ENCODE measurements at regions not wholly inside any gene's neighbourhood (a gene's known extent, or its start where the extent isn't known, plus 50 kb on each side); places are given as distances from the start of the nearest gene placed in this dataset.

- H3K36me3 Mint-ChIP-seq (ENCODE audit: insufficient read depth, unreplicated experiment), result no peaks in the 10 kb centered on the region
- H3K4me3 Mint-ChIP-seq (ENCODE audit: unreplicated experiment), result no peak overlapping the region
- CTCF ChIA-PET, result no interaction called here
- no peak overlapping the region for H3K27ac Mint-ChIP-seq (ENCODE audit: low read depth, unreplicated experiment)
- H3K9me3 Mint-ChIP-seq (ENCODE audit: unreplicated experiment), result no peaks in the 10 kb centered on the region
- TF ChIP-seq CTCF (IDR thresholded peaks at IDR 0.05; ENCODE audit: unreplicated experiment), result no peak
- DNase-seq (ENCODE audit: unreplicated experiment), result no peak
- H3K4me1 Mint-ChIP-seq (ENCODE audit: insufficient read depth, unreplicated experiment), result no peaks in the 10 kb centered on the region
- H3K27me3 Mint-ChIP-seq (ENCODE audit: insufficient read depth, unreplicated experiment), result no peaks in the 10 kb centered on the region
- no TSS peak for BruUV-seq (replicated peaks)
- intact Hi-C loops (cut with micrococcal nuclease), result no loop called here
- POLR2A ChIA-PET, result no interaction called here
These were observed 239.2 kb downstream of the MSRB3 start for GRCh38 chr12:65517656-65518210.

GRCh38 chr12:65518771-65519170 lies 240.3 kb downstream of the MSRB3 start:
- Mint-ChIP-seq H3K36me3 (ENCODE audit: insufficient read depth, unreplicated experiment) (no peaks in the 10 kb centered on the region), H3K4me1 (ENCODE audit: insufficient read depth, unreplicated experiment) (peaks cover under 1% of the 10 kb centered on the region), H3K27me3 (ENCODE audit: insufficient read depth, unreplicated experiment) (no peaks in the 10 kb centered on the region), H3K27ac (ENCODE audit: low read depth, unreplicated experiment) (no peak overlapping the region), H3K4me3 (ENCODE audit: unreplicated experiment) (no peak overlapping the region), H3K9me3 (ENCODE audit: unreplicated experiment) (no peaks in the 10 kb centered on the region)
- ChIA-PET POLR2A (interaction anchor here (0.9 kb wide), 1 partner anchor 76 kb away, joined by 3 read pairs; no protein-coding TSS in a partner anchor), CTCF (interaction anchor here (1.1 kb wide), 1 partner anchor 218 kb away, joined by 4 read pairs; no protein-coding TSS in a partner anchor)
- DNase-seq (ENCODE audit: unreplicated experiment), result no peak
- TF ChIP-seq CTCF (IDR thresholded peaks at IDR 0.05; ENCODE audit: unreplicated experiment), result no peak
- intact Hi-C loops (cut with micrococcal nuclease), result no loop called here
- BruUV-seq (replicated peaks), result no TSS peak

GRCh38 chr12:65520658-65521057 lies 242.2 kb downstream of the MSRB3 start:
- no peak overlapping the region for H3K27ac Mint-ChIP-seq (ENCODE audit: low read depth, unreplicated experiment)
- no peaks in the 10 kb centered on the region for H3K36me3 Mint-ChIP-seq (ENCODE audit: insufficient read depth, unreplicated experiment)
- no TSS peak for BruUV-seq (replicated peaks)
- no peak overlapping the region for H3K4me3 Mint-ChIP-seq (ENCODE audit: unreplicated experiment)
- ChIA-PET CTCF (interaction anchor here (0.6 to 0.9 kb wide), 2 partner anchors 36 to 40 kb away, joined by 4 to 6 read pairs; no protein-coding TSS in a partner anchor), POLR2A (no interaction called here)
- H3K4me1 Mint-ChIP-seq (ENCODE audit: insufficient read depth, unreplicated experiment), result peaks cover 14% of the 10 kb centered on the region
- no peaks in the 10 kb centered on the region for H3K27me3 Mint-ChIP-seq (ENCODE audit: insufficient read depth, unreplicated experiment)
- TF ChIP-seq CTCF (IDR thresholded peaks at IDR 0.05; ENCODE audit: unreplicated experiment), result no peak
- intact Hi-C loops (cut with micrococcal nuclease), result no loop called here
- no peaks in the 10 kb centered on the region for H3K9me3 Mint-ChIP-seq (ENCODE audit: unreplicated experiment)
- DNase-seq (ENCODE audit: unreplicated experiment), result no peak

GRCh38 chr12:65522956-65523860 lies 244.7 kb downstream of the MSRB3 start:
- Mint-ChIP-seq H3K4me1 (ENCODE audit: insufficient read depth, unreplicated experiment) (peaks cover 30% of the 10 kb centered on the region), H3K36me3 (ENCODE audit: insufficient read depth, unreplicated experiment) (no peaks in the 10 kb centered on the region), H3K4me3 (ENCODE audit: unreplicated experiment) (no peak overlapping the region), H3K27me3 (ENCODE audit: insufficient read depth, unreplicated experiment) (no peaks in the 10 kb centered on the region), H3K27ac (ENCODE audit: low read depth, unreplicated experiment) (no peak overlapping the region), H3K9me3 (ENCODE audit: unreplicated experiment) (no peaks in the 10 kb centered on the region)
- intact Hi-C loops (cut with micrococcal nuclease), result no loop called here
- CTCF ChIA-PET, result interaction anchor here (0.7 to 1.6 kb wide), 2 partner anchors 81 to 112 kb away, joined by 3 to 10 read pairs; no protein-coding TSS in a partner anchor
- POLR2A ChIA-PET, result interaction anchor here (0.9 kb wide), 1 partner anchor 8 kb away, joined by 3 read pairs; no protein-coding TSS in a partner anchor
- no peak for DNase-seq (ENCODE audit: unreplicated experiment)
- TF ChIP-seq CTCF (IDR thresholded peaks at IDR 0.05; ENCODE audit: unreplicated experiment), result no peak
- no TSS peak for BruUV-seq (replicated peaks)
